Upper lobe of right lung (tissue), 1 donor: ENCODE measurements at regions not wholly inside any gene's neighbourhood (a gene's known extent, or its start where the extent isn't known, plus 50 kb on each side); places are given as distances from the start of the nearest gene placed in this dataset.

Source experiments
- ATAC-seq: fragments of 200-7000 bp; cut with Tn5 transposase; one replicate; pipeline ENCODE4 v1.9.1; 2020; ENCODE audit warnings: mild to moderate bottlenecking, moderate library complexity
- DNase-seq: peaks from one replicate; pipeline ENCODE4 v3.0.0-alpha.2; 2020
- H3K27ac ChIP-seq: fragments of 200-600 bp; one replicate; pipeline ENCODE4 v1.8.0; 2022
- H3K27me3 ChIP-seq: fragments of 200-600 bp; one replicate; pipeline ENCODE4 v1.8.0; 2022; ENCODE audit warnings: mild to moderate bottlenecking
- H3K36me3 ChIP-seq: fragments of 200-600 bp; one replicate; pipeline ENCODE4 v1.8.0; 2022
- H3K4me1 ChIP-seq: fragments of 200-600 bp; one replicate; pipeline ENCODE4 v1.8.0; 2022
- H3K4me3 ChIP-seq: fragments of 200-600 bp; one replicate; pipeline ENCODE4 v1.8.0; 2022; ENCODE audit warnings: mild to moderate bottlenecking
- H3K9me3 ChIP-seq: fragments of 200-600 bp; one replicate; pipeline ENCODE4 v1.8.0; 2022
- CTCF ChIP-seq: fragments of 200-600 bp; IDR thresholded peaks from one replicate; pipeline ENCODE4 v1.8.0; 2022; ENCODE audit warnings: antibody characterized with exemption
- intact Hi-C: fragments of 100-400 bp; cut with DNase I; formaldehyde crosslinking; loops from one replicate; pipeline ENCODE4 v1.11.0; 2022
- donor health status: DM: no; HTN: yes; CAD: no; lungs with severe emphysema.

- no peak overlapping the region for H3K4me3 ChIP-seq
- peaks cover 21% of the 10 kb centered on the region for H3K4me1 ChIP-seq
- no peaks in the 10 kb centered on the region for H3K9me3 ChIP-seq
- DNase-seq (no peak), ATAC-seq (no peak)
- no peak for TF ChIP-seq CTCF
- intact Hi-C loops, result no loop called here
- no peaks in the 10 kb centered on the region for H3K36me3 ChIP-seq
- no peaks in the 10 kb centered on the region for H3K27me3 ChIP-seq
- no peak overlapping the region for H3K27ac ChIP-seq
Observed at GRCh38 chr10:63720676-63721075, 199.5 kb downstream of the REEP3 start.

GRCh38 chr10:63722537-63722936 is 201.3 kb downstream of the REEP3 start:
- peak overlapping the region; percentile 24 for H3K27ac ChIP-seq
- no peaks in the 10 kb centered on the region for H3K36me3 ChIP-seq
- H3K4me1 ChIP-seq, result peaks cover 21% of the 10 kb centered on the region
- no peak for TF ChIP-seq CTCF
- no peaks in the 10 kb centered on the region for H3K27me3 ChIP-seq
- H3K9me3 ChIP-seq, result no peaks in the 10 kb centered on the region
- no peak overlapping the region for H3K4me3 ChIP-seq
- intact Hi-C loops, result no loop called here
- ATAC-seq (peak; percentile 66), DNase-seq (no peak)

- no peaks in the 10 kb centered on the region for H3K36me3 ChIP-seq
- intact Hi-C loops, result no loop called here
- DNase-seq (no peak), ATAC-seq (no peak)
- TF ChIP-seq CTCF, result no peak
- no peak overlapping the region for H3K4me3 ChIP-seq
- no peaks in the 10 kb centered on the region for H3K9me3 ChIP-seq
- H3K27me3 ChIP-seq, result no peaks in the 10 kb centered on the region
- no peak overlapping the region for H3K27ac ChIP-seq
- H3K4me1 ChIP-seq, result peaks cover 21% of the 10 kb centered on the region
Observed at GRCh38 chr10:63723320-63723719, 202.1 kb downstream of the REEP3 start.

- H3K27me3 ChIP-seq, result no peaks in the 10 kb centered on the region
- no peak for ATAC-seq
- intact Hi-C loops, result no loop called here
- no peak overlapping the region for H3K4me3 ChIP-seq
- no peak for TF ChIP-seq CTCF
- peaks cover 21% of the 10 kb centered on the region for H3K4me1 ChIP-seq
- H3K27ac ChIP-seq, result no peak overlapping the region
- H3K36me3 ChIP-seq, result no peaks in the 10 kb centered on the region
- no peak for DNase-seq
- H3K9me3 ChIP-seq, result no peaks in the 10 kb centered on the region
Observed at GRCh38 chr10:63723741-63724140, 202.5 kb downstream of the REEP3 start.

GRCh38 chr10:63724922-63725321 is 203.7 kb downstream of the REEP3 start:
- peaks cover 17% of the 10 kb centered on the region for H3K4me1 ChIP-seq
- no peak overlapping the region for H3K4me3 ChIP-seq
- no peaks in the 10 kb centered on the region for H3K27me3 ChIP-seq
- no peak for TF ChIP-seq CTCF
- ATAC-seq (no peak), DNase-seq (no peak)
- no peaks in the 10 kb centered on the region for H3K36me3 ChIP-seq
- H3K27ac ChIP-seq, result no peak overlapping the region
- no peaks in the 10 kb centered on the region for H3K9me3 ChIP-seq
- intact Hi-C loops, result no loop called here

GRCh38 chr10:63726867-63727266 is 205.7 kb downstream of the REEP3 start:
- Histone ChIP-seq H3K27me3 (no peaks in the 10 kb centered on the region), H3K36me3 (no peaks in the 10 kb centered on the region), H3K9me3 (no peaks in the 10 kb centered on the region), H3K4me3 (no peak overlapping the region), H3K4me1 (peaks cover 12% of the 10 kb centered on the region), H3K27ac (no peak overlapping the region)
- no peak for ATAC-seq
- no peak for DNase-seq
- TF ChIP-seq CTCF, result no peak
- intact Hi-C loops, result no loop called here
